Cerebellar cortex (tissue), 1 donor: ENCODE measurements at regions not wholly inside any gene's neighbourhood (a gene's known extent, or its start where the extent isn't known, plus 50 kb on each side); places are given as distances from the start of the nearest gene placed in this dataset.

Experiments used
- DNase-seq: peaks from one replicate; pipeline ENCODE4 v3.0.0-alpha.2; 2015; ENCODE audit warnings: low spot score

- no peak for DNase-seq
These were observed 577.3 kb downstream of the AJAP1 start for GRCh38 chr1:5231541-5232315.

- DNase-seq, result no peak
These were observed 572.7 kb downstream of the AJAP1 start for GRCh38 chr1:5227114-5227513.

- DNase-seq, result no peak
These were observed 571.6 kb downstream of the AJAP1 start for GRCh38 chr1:5225707-5226704.

GRCh38 chr1:5223206-5223605 lies 568.8 kb downstream of the AJAP1 start:
- no peak for DNase-seq

GRCh38 chr1:5222626-5223025 lies 568.2 kb downstream of the AJAP1 start:
- DNase-seq, result no peak

- no peak for DNase-seq
These were observed 567.0 kb downstream of the AJAP1 start for GRCh38 chr1:5221451-5221850.

GRCh38 chr1:5220821-5221220 lies 566.4 kb downstream of the AJAP1 start:
- no peak for DNase-seq

- no peak for DNase-seq
These were observed 566.0 kb downstream of the AJAP1 start for GRCh38 chr1:5220421-5220820.

- no peak for DNase-seq
These were observed 545.6 kb downstream of the AJAP1 start for GRCh38 chr1:5200006-5200405.

GRCh38 chr1:5198328-5198727 lies 543.9 kb downstream of the AJAP1 start:
- no peak for DNase-seq

- DNase-seq, result no peak
These were observed 537.1 kb downstream of the AJAP1 start for GRCh38 chr1:5191470-5191869.

- DNase-seq, result no peak
These were observed 535.0 kb downstream of the AJAP1 start for GRCh38 chr1:5189384-5189783.

- no peak for DNase-seq
These were observed 511.4 kb downstream of the AJAP1 start for GRCh38 chr1:5165762-5166161.

GRCh38 chr1:5164158-5164557 lies 509.7 kb downstream of the AJAP1 start:
- DNase-seq, result no peak

GRCh38 chr1:5161372-5161771 lies 507.0 kb downstream of the AJAP1 start:
- no peak for DNase-seq

GRCh38 chr1:5157175-5157574 lies 502.8 kb downstream of the AJAP1 start:
- DNase-seq, result no peak

GRCh38 chr1:5156416-5157120 lies 502.2 kb downstream of the AJAP1 start:
- DNase-seq, result no peak

- no peak for DNase-seq
These were observed 497.1 kb downstream of the AJAP1 start for GRCh38 chr1:5151511-5151910.

- no peak for DNase-seq
These were observed 495.8 kb downstream of the AJAP1 start for GRCh38 chr1:5150191-5150590.

- DNase-seq, result no peak
These were observed 493.4 kb downstream of the AJAP1 start for GRCh38 chr1:5147806-5148205.

- DNase-seq, result no peak
These were observed 488.0 kb downstream of the AJAP1 start for GRCh38 chr1:5142389-5142788.

GRCh38 chr1:5141750-5142149 lies 487.3 kb downstream of the AJAP1 start:
- no peak for DNase-seq
